ENCODE measurements at regions not wholly inside any gene's neighbourhood (a gene's known extent, or its start where the extent isn't known, plus 50 kb on each side); places are given as distances from the start of the nearest gene placed in this dataset.

DNA sequence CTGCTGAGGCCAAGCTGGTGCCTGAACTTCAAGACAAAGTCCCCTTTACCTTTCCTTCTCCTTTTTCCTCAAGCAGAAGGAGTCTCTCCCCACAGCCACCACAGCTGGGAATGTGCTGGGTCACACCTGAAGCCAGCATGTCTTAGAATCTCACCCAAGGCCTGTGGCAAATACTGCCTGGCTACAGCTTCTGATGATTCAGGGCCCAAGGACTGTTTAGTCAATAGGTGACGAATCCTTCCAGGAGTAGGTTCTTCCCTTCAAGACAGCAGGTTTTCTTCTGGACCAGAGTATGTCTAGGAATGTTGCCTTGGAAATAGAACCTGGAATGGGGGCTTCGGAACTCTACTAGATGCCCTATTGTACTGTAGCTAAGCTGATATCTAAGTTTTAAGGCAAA is 374.6 kb downstream of the KIF20B start:
- DNase-seq (ENCODE audit: low spot score) (no peak), FAIRE-seq (no peak), ATAC-seq (no peak)
- Histone ChIP-seq H3K9ac (ENCODE audit: insufficient read depth, low read depth, low read length) (no peak overlapping the region), H3K36me3 (replicated peaks in 1 of 2; ENCODE audit: control insufficient read depth in 1 of 2, insufficient read depth in 2 of 2, low read length in 2 of 2) (no peaks in the 10 kb centered on the region), H3K4me1 (ENCODE audit: insufficient read depth, low read length) (no peaks in the 10 kb centered on the region), H3K79me2 (ENCODE audit: insufficient read depth, low read length) (no peaks in the 10 kb centered on the region), H3K27ac (ENCODE audit: extremely low read length, insufficient read depth, low read length) (no peak overlapping the region), H3K9me3 (ENCODE audit: low read length) (no peaks in the 10 kb centered on the region), H3K4me2 (ENCODE audit: low read depth, low read length) (no peak overlapping the region), H4K20me1 (ENCODE audit: insufficient read depth, low read length) (no peaks in the 10 kb centered on the region), H2AFZ (ENCODE audit: low read length) (no peak overlapping the region), H3K4me3 (replicated peaks in 1 of 3; ENCODE audit: insufficient read depth in 1 of 3, low read depth in 2 of 3, low read length in 3 of 3) (no peak overlapping the region), H3K27me3 (ENCODE audit: control insufficient read depth in 1 of 2, insufficient read depth in 2 of 2, low read length in 2 of 2) (no peaks in the 10 kb centered on the region; a peak in 1 of 5 replicates)
- no TSS peak for BruUV-seq (replicated peaks)
- TF ChIP-seq HMG20B (CRISPR knock-in tag; conservative IDR thresholded peaks at IDR 0.05): no peak
- no peak for TF ChIP-seq ZBTB7A (CRISPR knock-in tag; IDR thresholded peaks at IDR 0.05)
- TF ChIP-seq ZNF451 (CRISPR knock-in tag; IDR thresholded peaks at IDR 0.05): no peak
- TF ChIP-seq TRAFD1 (CRISPR knock-in tag; IDR thresholded peaks at IDR 0.05; ENCODE audit: borderline replicate concordance): no peak
- in situ Hi-C loops (cut with HindIII; ENCODE audit: extremely low pct_ligation_motif_present, low pct_unique_long_range_greater_than_20kb) (no loop called here), intact Hi-C loops (cut with micrococcal nuclease; ENCODE audit: unreplicated experiment) (no loop called here)
- POLR2A ChIA-PET: no interaction called here
- 0% methylated on average over 2 of the region's 2 CpGs for WGBS (ENCODE audit: low lambda C conversion rate)
- CTCF ChIA-PET (ENCODE audit: low intra/inter-chr PET ratio, low total read pairs): no interaction called here

GRCh38 chr10:90079819-90080218 is 378.4 kb downstream of the KIF20B start:
- DNase-seq (ENCODE audit: low spot score) (no peak), FAIRE-seq (no peak), ATAC-seq (no peak)
- Histone ChIP-seq H3K9me3 (ENCODE audit: low read length) (no peaks in the 10 kb centered on the region), H3K27me3 (ENCODE audit: control insufficient read depth in 1 of 2, insufficient read depth in 2 of 2, low read length in 2 of 2) (no peaks in the 10 kb centered on the region; a peak in 1 of 5 replicates), H3K4me3 (replicated peaks in 1 of 3; ENCODE audit: insufficient read depth in 1 of 3, low read depth in 2 of 3, low read length in 3 of 3) (no peak overlapping the region), H3K9ac (ENCODE audit: insufficient read depth, low read depth, low read length) (no peak overlapping the region), H4K20me1 (ENCODE audit: insufficient read depth, low read length) (no peaks in the 10 kb centered on the region), H3K27ac (ENCODE audit: extremely low read length, insufficient read depth, low read length) (no peak overlapping the region), H3K36me3 (replicated peaks in 1 of 2; ENCODE audit: control insufficient read depth in 1 of 2, insufficient read depth in 2 of 2, low read length in 2 of 2) (no peaks in the 10 kb centered on the region), H3K79me2 (ENCODE audit: insufficient read depth, low read length) (no peaks in the 10 kb centered on the region), H3K4me1 (ENCODE audit: insufficient read depth, low read length) (no peaks in the 10 kb centered on the region), H2AFZ (ENCODE audit: low read length) (no peak overlapping the region), H3K4me2 (ENCODE audit: low read depth, low read length) (no peak overlapping the region)
- WGBS (ENCODE audit: low lambda C conversion rate): 38% methylated on average over 2 of the region's 2 CpGs
- in situ Hi-C loops (cut with HindIII; ENCODE audit: extremely low pct_ligation_motif_present, low pct_unique_long_range_greater_than_20kb) (no loop called here), intact Hi-C loops (cut with micrococcal nuclease; ENCODE audit: unreplicated experiment) (no loop called here)
- CTCF ChIA-PET (ENCODE audit: low intra/inter-chr PET ratio, low total read pairs): no interaction called here
- BruUV-seq (replicated peaks): no TSS peak
- POLR2A ChIA-PET: no interaction called here
- TF ChIP-seq YEATS4 (CRISPR knock-in tag; IDR thresholded peaks at IDR 0.05; ENCODE audit: borderline replicate concordance) (no peak), YEATS2 (CRISPR knock-in tag; IDR thresholded peaks at IDR 0.05; ENCODE audit: borderline replicate concordance) (no peak), HNRNPH1 (optimal IDR thresholded peaks at IDR 0.05; ENCODE audit: low read depth, low read length) (no peak), CTCF (CRISPR knock-in tag; IDR thresholded peaks at IDR 0.05) (no peak), FOXJ3 (CRISPR knock-in tag; IDR thresholded peaks at IDR 0.05; ENCODE audit: borderline replicate concordance) (no peak), SAFB2 (CRISPR knock-in tag; IDR thresholded peaks at IDR 0.05; ENCODE audit: borderline replicate concordance, low read depth) (no peak), SATB2 (CRISPR knock-in tag; IDR thresholded peaks at IDR 0.05) (no peak), ZNF33B (CRISPR knock-in tag; IDR thresholded peaks at IDR 0.05) (no peak), DNMT1 (CRISPR knock-in tag; IDR thresholded peaks at IDR 0.05) (no peak)

Data from HepG2 (cell line).